Mesendoderm (in vitro differentiated cells): ENCODE measurements at regions not wholly inside any gene's neighbourhood (a gene's known extent, or its start where the extent isn't known, plus 50 kb on each side); places are given as distances from the start of the nearest gene placed in this dataset.

Experiments
- DNase-seq: peaks from one replicate; pipeline ENCODE4 v3.0.0; 2013
- H2AK5ac ChIP-seq: 2 replicates; pipeline ENCODE4 v1.6.1; 2013; ENCODE audit warnings: low read length, inconsistent platforms
- H2BK120ac ChIP-seq: 2 replicates; pipeline ENCODE4 v1.6.1; 2013; ENCODE audit warnings: low read depth, mild to moderate bottlenecking, low read length, moderate library complexity, mixed read lengths
- H2BK15ac ChIP-seq: replicated peaks from 2 replicates; pipeline ENCODE4 v1.6.1; 2013; ENCODE audit warnings: low read depth, mild to moderate bottlenecking, moderate library complexity
- H2BK5ac ChIP-seq: 2 replicates; pipeline ENCODE4 v1.6.1; 2013; ENCODE audit warnings: low read length, inconsistent platforms
- H3K18ac ChIP-seq: 2 replicates; pipeline ENCODE4 v1.6.1; 2013; ENCODE audit warnings: mild to moderate bottlenecking, low read length, mixed read lengths
- H3K23ac ChIP-seq: one replicate; pipeline ENCODE4 v1.6.1; 2013; ENCODE audit warnings: low read length
- H3K27ac ChIP-seq: 2 replicates; pipeline ENCODE4 v1.5.1; 2013; ENCODE audit warnings: low read depth, mild to moderate bottlenecking, inconsistent platforms, low read length, moderate library complexity
- H3K27me3 ChIP-seq: 2 replicates; pipeline ENCODE4 v1.6.1; 2013; ENCODE audit warnings: low read length, control low read depth, mild to moderate bottlenecking, inconsistent platforms; ENCODE audit not compliant: insufficient read depth, poor library complexity
- H3K36me3 ChIP-seq: 2 replicates; pipeline ENCODE4 v1.6.1; 2013; ENCODE audit warnings: low read length, inconsistent platforms; ENCODE audit not compliant: control insufficient read depth, insufficient read depth
- H3K4ac ChIP-seq: one replicate; pipeline ENCODE4 v1.6.1; 2013; ENCODE audit warnings: low read depth, mild to moderate bottlenecking, low read length, moderate library complexity
- H3K4me1 ChIP-seq: 2 replicates; pipeline ENCODE4 v1.6.1; 2013; ENCODE audit warnings: low read depth, low read length, inconsistent platforms; ENCODE audit not compliant: control insufficient read depth
- H3K4me2 ChIP-seq: 2 replicates; pipeline ENCODE4 v1.6.1; 2013; ENCODE audit warnings: low read length
- H3K4me3 ChIP-seq: 2 replicates; pipeline ENCODE4 v1.5.1; 2013; ENCODE audit warnings: mild to moderate bottlenecking, low read length
- H3K56ac ChIP-seq: one replicate; pipeline ENCODE4 v1.6.1; 2013; ENCODE audit warnings: low read length
- H3K79me1 ChIP-seq: 2 replicates; pipeline ENCODE4 v1.6.1; 2013; ENCODE audit warnings: low read length, inconsistent platforms
- H3K79me2 ChIP-seq: 2 replicates; pipeline ENCODE4 v1.6.1; 2013; ENCODE audit warnings: mild to moderate bottlenecking, low read length; ENCODE audit not compliant: control insufficient read depth, insufficient read depth
- H3K9ac ChIP-seq: 2 replicates; pipeline ENCODE4 v1.6.1; 2013; ENCODE audit warnings: low read length, inconsistent platforms
- H4K5ac ChIP-seq: one replicate; pipeline ENCODE4 v1.6.1; 2013; ENCODE audit warnings: low read length
- H4K8ac ChIP-seq: one replicate; pipeline ENCODE4 v1.6.1; 2013; ENCODE audit warnings: low read depth, mild to moderate bottlenecking, control low read depth, low read length, moderate library complexity
- WGBS: extraction: QIAGEN DNeasy Blood & Tissue Kit; methylation state at CpG from one replicate; pipeline ENCODE4 v1.1.7; 2013; ENCODE audit warnings: low lambda C conversion rate, missing lambda C conversion rate; ENCODE audit not compliant: insufficient coverage; ENCODE audit errors: extremely low coverage; 5-methylcytosine and 5-hydroxymethylcytosine counted together

- no peak overlapping the region for H4K5ac ChIP-seq
- H3K9ac ChIP-seq: no peak overlapping the region
- H3K4me3 ChIP-seq: no peak overlapping the region
- DNase-seq: no peak
- H3K18ac ChIP-seq: no peak overlapping the region
- no peak overlapping the region for H3K4me2 ChIP-seq
- H3K36me3 ChIP-seq: no peaks in the 10 kb centered on the region
- no peak overlapping the region for H2BK5ac ChIP-seq
- H2AK5ac ChIP-seq: no peak overlapping the region
- no peak overlapping the region for H3K4ac ChIP-seq
- no peak overlapping the region for H2BK120ac ChIP-seq
- WGBS: no CpG with 5 or more reads among the region's 4 CpGs
- H2BK15ac ChIP-seq: no peak overlapping the region
- no peak overlapping the region for H4K8ac ChIP-seq
- H3K56ac ChIP-seq: no peak overlapping the region
- no peaks in the 10 kb centered on the region for H3K4me1 ChIP-seq
- H3K27ac ChIP-seq: no peak overlapping the region
- H3K79me2 ChIP-seq: no peaks in the 10 kb centered on the region
- H3K27me3 ChIP-seq: no peaks in the 10 kb centered on the region
- no peak overlapping the region for H3K23ac ChIP-seq
- H3K79me1 ChIP-seq: no peaks in the 10 kb centered on the region
Observed at GRCh38 chr21:19171585-19171984, 768.0 kb upstream of the TMPRSS15 start.

DNA sequence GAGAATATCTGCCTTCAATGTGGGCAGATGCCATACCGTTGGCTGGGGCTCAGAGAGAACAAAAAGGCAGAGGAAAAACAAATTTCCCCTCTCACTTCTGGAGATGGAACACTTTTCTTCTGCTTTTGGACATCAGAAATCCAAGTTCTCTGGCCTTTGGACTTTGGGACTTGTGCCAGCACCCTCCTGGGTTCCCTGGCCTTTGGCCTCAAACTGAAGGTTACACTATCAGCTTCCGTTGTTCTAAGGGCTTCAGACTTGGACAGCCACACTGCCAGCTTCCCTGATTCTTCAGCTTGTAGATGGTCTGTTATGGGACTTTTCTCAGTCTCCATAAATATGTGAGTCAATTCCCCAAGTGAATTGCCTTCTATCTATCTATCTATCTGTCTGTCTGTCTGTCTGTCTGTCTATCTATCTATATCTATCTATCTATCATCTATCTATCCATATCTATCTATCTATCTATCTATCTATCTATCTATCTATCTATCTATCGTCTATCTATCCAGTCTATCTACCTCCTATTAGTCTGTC, 778.1 kb upstream of the TMPRSS15 start:
- no peaks in the 10 kb centered on the region for H3K79me1 ChIP-seq
- H2BK15ac ChIP-seq: no peak overlapping the region
- no peak overlapping the region for H3K27ac ChIP-seq
- H3K4ac ChIP-seq: no peak overlapping the region
- H3K79me2 ChIP-seq: no peaks in the 10 kb centered on the region
- H3K23ac ChIP-seq: no peak overlapping the region
- no peak for DNase-seq
- no peak overlapping the region for H4K8ac ChIP-seq
- no peak overlapping the region for H3K56ac ChIP-seq
- H3K18ac ChIP-seq: no peak overlapping the region
- H4K5ac ChIP-seq: no peak overlapping the region
- H3K9ac ChIP-seq: no peak overlapping the region
- no peak overlapping the region for H3K4me3 ChIP-seq
- H3K4me2 ChIP-seq: no peak overlapping the region
- H2BK120ac ChIP-seq: no peak overlapping the region
- no peaks in the 10 kb centered on the region for H3K36me3 ChIP-seq
- no peaks in the 10 kb centered on the region for H3K27me3 ChIP-seq
- no peaks in the 10 kb centered on the region for H3K4me1 ChIP-seq
- WGBS: no CpG with 5 or more reads among the region's 3 CpGs
- no peak overlapping the region for H2AK5ac ChIP-seq
- no peak overlapping the region for H2BK5ac ChIP-seq

GRCh38 chr21:19197950-19198349, 794.4 kb upstream of the TMPRSS15 start:
- no peak overlapping the region for H2AK5ac ChIP-seq
- H2BK120ac ChIP-seq: no peak overlapping the region
- H2BK15ac ChIP-seq: no peak overlapping the region
- no peak overlapping the region for H4K8ac ChIP-seq
- H3K27ac ChIP-seq: no peak overlapping the region
- no peak overlapping the region for H3K4me2 ChIP-seq
- no peaks in the 10 kb centered on the region for H3K36me3 ChIP-seq
- DNase-seq: no peak
- H3K56ac ChIP-seq: no peak overlapping the region
- no peak overlapping the region for H3K4me3 ChIP-seq
- no peaks in the 10 kb centered on the region for H3K79me1 ChIP-seq
- H2BK5ac ChIP-seq: no peak overlapping the region
- H3K79me2 ChIP-seq: no peaks in the 10 kb centered on the region
- H3K4ac ChIP-seq: no peak overlapping the region
- H3K4me1 ChIP-seq: no peaks in the 10 kb centered on the region
- H4K5ac ChIP-seq: no peak overlapping the region
- H3K27me3 ChIP-seq: no peaks in the 10 kb centered on the region
- H3K23ac ChIP-seq: no peak overlapping the region
- WGBS: no CpG with 5 or more reads among the region's 4 CpGs
- no peak overlapping the region for H3K9ac ChIP-seq
- H3K18ac ChIP-seq: no peak overlapping the region

GRCh38 chr21:19198801-19199200, 795.2 kb upstream of the TMPRSS15 start:
- no peaks in the 10 kb centered on the region for H3K27me3 ChIP-seq
- no peak overlapping the region for H4K8ac ChIP-seq
- no peak overlapping the region for H4K5ac ChIP-seq
- no peak overlapping the region for H2BK15ac ChIP-seq
- H3K27ac ChIP-seq: no peak overlapping the region
- H3K79me2 ChIP-seq: no peaks in the 10 kb centered on the region
- H3K4ac ChIP-seq: no peak overlapping the region
- no peak overlapping the region for H3K4me3 ChIP-seq
- H2BK5ac ChIP-seq: no peak overlapping the region
- H2BK120ac ChIP-seq: no peak overlapping the region
- H3K4me1 ChIP-seq: no peaks in the 10 kb centered on the region
- H3K18ac ChIP-seq: no peak overlapping the region
- no peak overlapping the region for H2AK5ac ChIP-seq
- no CpG with 5 or more reads among the region's 3 CpGs for WGBS
- no peak overlapping the region for H3K9ac ChIP-seq
- no peaks in the 10 kb centered on the region for H3K36me3 ChIP-seq
- H3K4me2 ChIP-seq: no peak overlapping the region
- H3K79me1 ChIP-seq: no peaks in the 10 kb centered on the region
- H3K23ac ChIP-seq: no peak overlapping the region
- no peak overlapping the region for H3K56ac ChIP-seq
- DNase-seq: peak; percentile 78

- H3K4me3 ChIP-seq: no peak overlapping the region
- H2BK5ac ChIP-seq: no peak overlapping the region
- no peak overlapping the region for H2BK120ac ChIP-seq
- no peak overlapping the region for H3K4me2 ChIP-seq
- no peaks in the 10 kb centered on the region for H3K36me3 ChIP-seq
- no peak for DNase-seq
- H3K56ac ChIP-seq: no peak overlapping the region
- H2AK5ac ChIP-seq: no peak overlapping the region
- no peak overlapping the region for H4K5ac ChIP-seq
- no peaks in the 10 kb centered on the region for H3K27me3 ChIP-seq
- no peak overlapping the region for H3K9ac ChIP-seq
- H3K4ac ChIP-seq: no peak overlapping the region
- no peaks in the 10 kb centered on the region for H3K79me1 ChIP-seq
- H4K8ac ChIP-seq: no peak overlapping the region
- H3K79me2 ChIP-seq: no peaks in the 10 kb centered on the region
- no peak overlapping the region for H3K23ac ChIP-seq
- H3K4me1 ChIP-seq: no peaks in the 10 kb centered on the region
- H2BK15ac ChIP-seq: no peak overlapping the region
- H3K18ac ChIP-seq: no peak overlapping the region
- no peak overlapping the region for H3K27ac ChIP-seq
Observed at GRCh38 chr21:19218163-19218562, 814.6 kb upstream of the TMPRSS15 start.

- H4K8ac ChIP-seq: no peak overlapping the region
- H3K79me1 ChIP-seq: no peaks in the 10 kb centered on the region
- no peaks in the 10 kb centered on the region for H3K4me1 ChIP-seq
- H3K4me2 ChIP-seq: no peak overlapping the region
- H3K27ac ChIP-seq: no peak overlapping the region
- H4K5ac ChIP-seq: no peak overlapping the region
- no peak for DNase-seq
- no peak overlapping the region for H3K4me3 ChIP-seq
- H2BK15ac ChIP-seq: no peak overlapping the region
- no peak overlapping the region for H2AK5ac ChIP-seq
- no peaks in the 10 kb centered on the region for H3K36me3 ChIP-seq
- H3K18ac ChIP-seq: no peak overlapping the region
- H2BK120ac ChIP-seq: no peak overlapping the region
- no peaks in the 10 kb centered on the region for H3K79me2 ChIP-seq
- H2BK5ac ChIP-seq: no peak overlapping the region
- H3K9ac ChIP-seq: no peak overlapping the region
- no peaks in the 10 kb centered on the region for H3K27me3 ChIP-seq
- H3K23ac ChIP-seq: no peak overlapping the region
- WGBS: no CpG with 5 or more reads among the region's 12 CpGs
- no peak overlapping the region for H3K56ac ChIP-seq
- no peak overlapping the region for H3K4ac ChIP-seq
Observed at GRCh38 chr21:19224090-19224489, 820.5 kb upstream of the TMPRSS15 start.
